ENCODE measurements at regions not wholly inside any gene's neighbourhood (a gene's known extent, or its start where the extent isn't known, plus 50 kb on each side); places are given as distances from the start of the nearest gene placed in this dataset.

DNA sequence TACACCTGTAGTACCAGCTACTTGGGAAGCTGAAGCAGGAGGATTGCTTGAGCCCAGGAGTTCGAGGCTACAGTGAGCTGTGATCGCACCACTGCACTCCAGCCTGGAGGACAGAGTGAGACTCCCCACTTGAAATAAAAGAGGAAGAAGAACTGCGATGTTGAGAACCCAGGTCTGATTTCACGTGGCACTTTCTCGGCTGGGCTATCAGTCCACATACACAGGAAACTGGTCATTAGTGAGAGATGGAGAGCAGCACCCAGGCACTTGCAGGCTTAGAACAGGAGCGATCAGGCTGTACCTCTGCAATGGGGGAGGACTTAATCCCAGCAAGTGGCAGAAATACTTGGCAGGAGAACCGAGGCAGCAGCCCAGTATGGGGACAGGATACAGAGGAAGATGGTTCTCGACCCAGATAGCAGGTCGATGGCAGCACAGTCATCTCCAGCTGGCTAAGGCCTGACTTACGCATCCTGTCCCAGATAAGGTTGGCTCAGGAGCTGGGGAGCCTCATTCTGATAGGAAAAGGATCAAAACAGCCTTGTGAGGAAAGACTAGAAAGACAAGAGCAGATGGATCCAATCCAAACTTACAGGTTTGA lies 487.7 kb upstream of the AUTS2 start:
- Histone ChIP-seq H3K79me2 (ENCODE audit: control insufficient read depth in 1 of 2, insufficient read depth in 2 of 2, low read length in 2 of 2) (no peaks in the 10 kb centered on the region), H4K91ac (replicated peaks; ENCODE audit: insufficient read length, low read length) (no peak overlapping the region), H3K4me1 (replicated peaks in 1 of 4; ENCODE audit: control insufficient read depth in 3 of 4, insufficient read depth in 4 of 4, low read length in 3 of 4) (peaks cover 7 to 17% (median 7%) of the 10 kb centered on the region in 4 experiments; a peak in 6 of 7 replicates), H3K4me3 (ENCODE audit: extremely low read depth in 1 of 4, insufficient read depth in 2 of 4, low read depth in 3 of 4, low read length in 4 of 4) (no peak overlapping the region), H4K8ac (ENCODE audit: extremely low read depth, insufficient read depth, low read length) (no peak overlapping the region), H3K4me2 (ENCODE audit: insufficient read depth in 1 of 2, low read depth in 2 of 2, low read length in 2 of 2) (no peak overlapping the region), H2BK120ac (replicated peaks; ENCODE audit: low read depth, low read length) (no peak overlapping the region), H3K79me1 (ENCODE audit: low read depth, low read length) (no peaks in the 10 kb centered on the region), H3K56ac (replicated peaks; ENCODE audit: insufficient read length, low read depth, low read length) (no peak overlapping the region), H3K23me2 (ENCODE audit: low read depth, low read length) (no peaks in the 10 kb centered on the region), H2AFZ (ENCODE audit: low read length) (no peak overlapping the region), H3K9me3 (ENCODE audit: insufficient read depth in 2 of 2, low read depth in 1 of 2, low read length in 1 of 2) (no peaks in the 10 kb centered on the region), H2BK12ac (ENCODE audit: low read depth, low read length) (peak overlapping the region; percentile 44; the same call in 1 of the 2 replicates), H3K14ac (ENCODE audit: insufficient read length) (no peak overlapping the region), H3K9ac (replicated peaks in 1 of 4; ENCODE audit: extremely low read depth in 1 of 4, low read depth in 3 of 4, low read length in 3 of 4) (no peak overlapping the region), H4K20me1 (replicated peaks in 1 of 2; ENCODE audit: control insufficient read depth in 1 of 2, insufficient read depth in 2 of 2, low read length in 2 of 2) (no peaks in the 10 kb centered on the region), H4K5ac (ENCODE audit: insufficient read length, low read depth, low read length) (no peak overlapping the region), H3K4ac (replicated peaks; ENCODE audit: insufficient read length, low read depth, low read length) (no peak overlapping the region), H3K18ac (ENCODE audit: extremely low read depth, low read length) (no peak overlapping the region), H2BK5ac (ENCODE audit: low read depth, low read length) (no peak overlapping the region), H3K23ac (ENCODE audit: insufficient read length) (no peak overlapping the region), H2BK15ac (ENCODE audit: low read length) (no peak overlapping the region; the same call in 1 of the 2 replicates), H3K27me3 (replicated peaks in 1 of 4; ENCODE audit: control insufficient read depth in 3 of 4, extremely low read depth in 1 of 4, insufficient read depth in 3 of 4, low read length in 3 of 4) (no peaks in the 10 kb centered on the region), H2AK5ac (ENCODE audit: low read depth, low read length) (peak overlapping the region; percentile 65; the same call in 1 of the 2 replicates), H3K36me3 (ENCODE audit: control insufficient read depth in 2 of 4, insufficient read depth in 4 of 4, low read length in 3 of 4) (no peaks in the 10 kb centered on the region), H2BK20ac (ENCODE audit: low read length) (no peak overlapping the region), H3K27ac (ENCODE audit: low read depth, low read length) (no peak overlapping the region)
- WGBS, 2 experiments (ENCODE audit: extremely low coverage in 1 of 2, insufficient coverage in 1 of 2, insufficient read length in 1 of 2, insufficient replicate concordance in 2 of 2, low coverage in 1 of 2, low lambda C conversion rate in 2 of 2, missing lambda C conversion rate in 1 of 2): 93% methylated on average over 10 of the region's 10 CpGs; no CpG with 5 or more reads in 1 of the 2 experiments
- ChIA-PET CTCF (ENCODE audit: partially characterized antibody) (no interaction called here), POLR2A (ENCODE audit: partially characterized antibody) (no interaction called here)
- FAIRE-seq: no peak
- no peak for DNase-seq (ENCODE audit: low read depth in 1 of 2, low spot score in 2 of 2)
- TF ChIP-seq, protein P1, sequence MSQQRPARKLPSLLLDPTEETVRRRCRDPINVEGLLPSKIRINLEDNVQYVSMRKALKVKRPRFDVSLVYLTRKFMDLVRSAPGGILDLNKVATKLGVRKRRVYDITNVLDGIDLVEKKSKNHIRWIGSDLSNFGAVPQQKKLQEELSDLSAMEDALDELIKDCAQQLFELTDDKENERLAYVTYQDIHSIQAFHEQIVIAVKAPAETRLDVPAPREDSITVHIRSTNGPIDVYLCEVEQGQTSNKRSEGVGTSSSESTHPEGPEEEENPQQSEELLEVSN (IDR thresholded peaks at IDR 0.05): no peak
- TF ChIP-seq EGR1 (IDR thresholded peaks at IDR 0.05; ENCODE audit: borderline replicate concordance, low read depth, low read length) (no peak), JUN (IDR thresholded peaks at IDR 0.05; ENCODE audit: low read depth, low read length) (no peak), EZH2 (IDR thresholded peaks at IDR 0.05; ENCODE audit: low read depth, low read length, severe bottlenecking) (no peak), NANOG (IDR thresholded peaks at IDR 0.05; ENCODE audit: insufficient read depth, low read depth, low read length, poor library complexity, severe bottlenecking) (no peak), CTBP2 (IDR thresholded peaks at IDR 0.05; ENCODE audit: borderline replicate concordance, insufficient read depth, insufficient read length, low read length) (no peak)

Data from H1 (cell line).